Gastrocnemius medialis (tissue), 4 donors: ENCODE measurements at regions not wholly inside any gene's neighbourhood (a gene's known extent, or its start where the extent isn't known, plus 50 kb on each side); places are given as distances from the start of the nearest gene placed in this dataset.

Experiments
- ATAC-seq, 2 donors: fragments of 150-250 bp; one replicate each; pipeline ENCODE4 v1.9.1; 2016
- DNase-seq, 2 donors: peaks; one replicate each; pipeline ENCODE4 v3.0.0-alpha.2; 2019
- H3K27ac ChIP-seq, 4 donors: fragments of 200-600 bp; sonication (generic); 1 replicate in 1 of 4; 2 replicates in 3 of 4; pipeline ENCODE4 v1.5.1; 2016 to 2018; ENCODE audit warnings: mild to moderate bottlenecking in 2 of 4, moderate library complexity in 1 of 4
- H3K27me3 ChIP-seq, 3 donors: fragments of 200-600 bp; sonication (generic) in 2 of 3; 1 replicate in 1 of 3; 2 replicates in 2 of 3; pipeline versions ENCODE4 v1.5.1 to v1.6.0; 2016 to 2019; ENCODE audit warnings: mild to moderate bottlenecking in 1 of 3, moderate library complexity in 1 of 3
- H3K36me3 ChIP-seq, 2 donors: fragments of 200-600 bp; sonication (generic) in 1 of 2; one replicate each; pipeline ENCODE4 v1.5.1; 2017 to 2018
- H3K4me1 ChIP-seq, 2 donors: fragments of 200-600 bp; sonication (generic) in 1 of 2; one replicate each; pipeline ENCODE4 v1.5.1; 2016 to 2017; ENCODE audit warnings: mild to moderate bottlenecking in 2 of 2
- H3K4me3 ChIP-seq, 4 donors: fragments of 200-600 bp; sonication (generic) in 3 of 4; 1 replicate in 1 of 4; 2 replicates in 3 of 4; pipeline ENCODE4 v1.5.1; 2016 to 2019; ENCODE audit warnings: mild to moderate bottlenecking in 2 of 4
- H3K9me3 ChIP-seq, 3 donors: fragments of 200-600 bp; sonication (generic) in 2 of 3; 1 replicate in 1 of 3; 2 replicates in 2 of 3; pipeline ENCODE4 v1.5.1; 2016 to 2019
- CTCF ChIP-seq, 5 experiments: fragments of 450-650 bp in 3 of 5; fragments of 200-600 bp in 2 of 5; sonication (generic) in 2 of 5; IDR thresholded peaks in 4 of 5; conservative IDR thresholded peaks in 1 of 5; 1 replicate in 4 of 5; 2 replicates in 1 of 5; pipeline ENCODE4 v1.5.1; 2016 to 2019; ENCODE audit warnings: antibody characterized with exemption in 5 of 5, mild to moderate bottlenecking in 3 of 5, moderate library complexity in 3 of 5
- POLR2A ChIP-seq, 2 donors: fragments of 450-650 bp; IDR thresholded peaks; one replicate each; pipeline ENCODE4 v1.6.1; 2017; ENCODE audit warnings: antibody characterized with exemption in 2 of 2, mild to moderate bottlenecking in 2 of 2, moderate library complexity in 2 of 2
- in situ Hi-C, 4 donors: fragments of 200-750 bp; cut with MboI; loops; one replicate each; pipeline versions ENCODE4 v1.15.0 to v1.8.0; 2017; ENCODE audit warnings: low sequenced_read_pairs in 4 of 4
- intact Hi-C: fragments of 100-400 bp; cut with DNase I; formaldehyde crosslinking; loops from one replicate; pipeline ENCODE4 v1.15.1; 2023; ENCODE audit warnings: low total_unique reads

DNA sequence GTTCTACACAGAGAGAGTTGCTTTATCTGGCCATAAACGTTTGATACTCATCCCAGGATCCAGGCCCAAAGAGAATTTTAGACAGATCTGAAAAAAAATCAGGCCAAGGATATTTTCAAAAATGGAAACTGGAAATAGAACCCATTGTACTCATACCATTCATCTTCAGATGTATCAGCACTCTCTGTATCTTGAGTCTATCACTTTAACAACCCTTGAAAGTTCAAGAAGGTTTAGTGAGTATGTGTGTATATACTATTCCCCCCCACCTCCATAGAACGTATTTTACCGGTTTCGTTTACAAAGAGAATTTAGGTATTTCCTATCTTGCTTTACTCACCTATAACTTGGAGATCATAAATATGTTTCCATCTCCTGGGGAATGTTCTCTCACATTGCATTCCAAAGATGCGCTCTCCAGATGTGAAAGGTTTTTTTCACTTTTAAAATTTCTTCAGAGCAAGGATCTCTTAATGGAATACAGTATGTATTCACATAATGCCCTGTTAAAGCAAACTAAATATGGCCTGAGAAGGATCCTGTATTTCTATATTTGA, 105.5 kb upstream of the TUT7 start:
- H3K27me3 ChIP-seq = no peaks in the 10 kb centered on the region
- intact Hi-C loops (no loop called here), in situ Hi-C loops (no loop called here)
- TF ChIP-seq CTCF (IDR thresholded peaks at IDR 0.05 in 4 of 5, conservative IDR thresholded peaks at IDR 0.05 in 1 of 5) = no peak
- TF ChIP-seq POLR2A (IDR thresholded peaks at IDR 0.05) = no peak
- no peak for DNase-seq
- H3K36me3 ChIP-seq = no peaks in the 10 kb centered on the region
- ATAC-seq = no peak
- H3K4me1 ChIP-seq = peaks cover 0 to 4% of the 10 kb centered on the region in 2 donors
- H3K4me3 ChIP-seq = no peak overlapping the region
- H3K27ac ChIP-seq = no peak overlapping the region
- no peaks in the 10 kb centered on the region for H3K9me3 ChIP-seq

DNA sequence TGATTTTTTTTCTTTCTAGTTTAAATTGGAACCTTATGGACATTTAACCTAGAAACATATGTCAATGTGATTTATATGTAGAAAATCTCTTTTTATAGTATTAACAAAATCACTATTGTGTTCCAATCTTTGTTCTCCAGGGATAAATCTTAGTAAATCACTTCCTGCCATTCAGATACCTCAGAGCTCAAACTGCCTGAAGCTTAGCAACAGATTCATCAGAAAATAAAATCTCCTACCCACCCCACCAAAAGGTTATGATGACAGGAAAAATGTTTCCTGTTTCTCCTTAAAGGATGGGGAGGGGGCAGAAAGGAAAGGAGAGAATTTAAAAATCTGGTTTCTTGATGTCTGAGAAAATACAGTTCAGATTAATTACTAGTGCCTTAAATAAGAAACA, 105.0 kb upstream of the TUT7 start:
- Histone ChIP-seq H3K27ac (no peak overlapping the region), H3K36me3 (no peaks in the 10 kb centered on the region), H3K4me3 (no peak overlapping the region), H3K27me3 (no peaks in the 10 kb centered on the region), H3K9me3 (no peaks in the 10 kb centered on the region), H3K4me1 (peaks cover 0 to 4% of the 10 kb centered on the region in 2 donors)
- intact Hi-C loops = no loop called here
- TF ChIP-seq POLR2A (IDR thresholded peaks at IDR 0.05) = no peak
- TF ChIP-seq CTCF (IDR thresholded peaks at IDR 0.05 in 4 of 5, conservative IDR thresholded peaks at IDR 0.05 in 1 of 5) = no peak
- in situ Hi-C loops = no loop called here
- ATAC-seq (no peak), DNase-seq (no peak)

GRCh38 chr9:86458191-86458855, 104.1 kb upstream of the TUT7 start:
- intact Hi-C loops = no loop called here
- H3K36me3 ChIP-seq = no peaks in the 10 kb centered on the region
- no peak overlapping the region for H3K4me3 ChIP-seq
- in situ Hi-C loops = no loop called here
- no peaks in the 10 kb centered on the region for H3K9me3 ChIP-seq
- no peak for DNase-seq
- TF ChIP-seq CTCF (IDR thresholded peaks at IDR 0.05 in 4 of 5, conservative IDR thresholded peaks at IDR 0.05 in 1 of 5) (no peak), POLR2A (IDR thresholded peaks at IDR 0.05) (no peak)
- peaks cover 0 to 4% of the 10 kb centered on the region in 2 donors for H3K4me1 ChIP-seq
- H3K27ac ChIP-seq = no peak overlapping the region
- no peaks in the 10 kb centered on the region for H3K27me3 ChIP-seq
- ATAC-seq = no peak

DNA sequence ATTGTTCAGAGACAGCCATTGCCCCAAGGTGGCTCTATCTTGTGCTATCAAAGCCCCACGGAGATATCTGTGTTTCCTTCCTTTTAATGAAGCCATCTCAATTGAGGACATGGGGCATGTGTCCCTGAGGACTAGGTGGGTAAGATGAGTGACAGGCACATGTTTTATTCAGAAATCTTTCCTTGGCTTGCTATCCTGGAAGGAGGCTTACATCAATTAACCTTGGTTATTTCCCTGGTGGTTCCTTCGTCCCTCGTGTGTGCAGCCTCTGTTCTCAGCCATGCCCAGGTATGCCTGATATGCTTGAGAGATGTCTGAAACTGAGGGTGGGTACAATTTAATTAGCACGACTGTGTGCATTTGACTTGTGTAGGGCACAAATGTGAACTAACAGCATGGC, 102.2 kb upstream of the TUT7 start:
- no peaks in the 10 kb centered on the region for H3K27me3 ChIP-seq
- ATAC-seq = no peak
- H3K27ac ChIP-seq = no peak overlapping the region
- peaks cover 0 to 4% of the 10 kb centered on the region in 2 donors for H3K4me1 ChIP-seq
- H3K4me3 ChIP-seq = no peak overlapping the region
- no peak for DNase-seq
- intact Hi-C loops = no loop called here
- H3K9me3 ChIP-seq = no peaks in the 10 kb centered on the region
- in situ Hi-C loops = no loop called here
- H3K36me3 ChIP-seq = no peaks in the 10 kb centered on the region
- TF ChIP-seq POLR2A (IDR thresholded peaks at IDR 0.05) (no peak), CTCF (IDR thresholded peaks at IDR 0.05 in 4 of 5, conservative IDR thresholded peaks at IDR 0.05 in 1 of 5) (no peak)
